HepG2 (cell line): ENCODE measurements at regions not wholly inside any gene's neighbourhood (a gene's known extent, or its start where the extent isn't known, plus 50 kb on each side); places are given as distances from the start of the nearest gene placed in this dataset.

ENCODE experiments used
- HNRNPL ChIP-seq: fragments of 200-400 bp; formaldehyde crosslinking; IDR thresholded peaks from 2 replicates; pipeline ENCODE4 v1.6.1; 2017; ENCODE audit warnings: mild to moderate bottlenecking, low read depth, low read length
- MIER3 ChIP-seq: IDR thresholded peaks from 2 replicates; pipeline ENCODE4 v1.6.1; 2016; ENCODE audit warnings: missing compliant biosample characterization, borderline replicate concordance
- RBAK ChIP-seq: sonication (generic); formaldehyde crosslinking; IDR thresholded peaks from 2 replicates; pipeline ENCODE4 v1.5.1; 2020; ENCODE audit warnings: mild to moderate bottlenecking, missing genetic modification reagents
- TAF15 ChIP-seq: fragments of 200-400 bp; formaldehyde crosslinking; IDR thresholded peaks from one replicate; pipeline ENCODE4 v1.6.1; 2018; ENCODE audit warnings: mild to moderate bottlenecking, low read depth, low read length; ENCODE audit not compliant: poor library complexity, severe bottlenecking
- ZC3H4 ChIP-seq: sonication (generic); formaldehyde crosslinking; IDR thresholded peaks from 2 replicates; pipeline ENCODE4 v1.4.0; 2020; ENCODE audit warnings: missing genetic modification reagents, borderline replicate concordance
- ZFP1 ChIP-seq: IDR thresholded peaks from 2 replicates; pipeline ENCODE4 v1.6.1; 2016
- ZNF274 ChIP-seq: sonication (generic); formaldehyde crosslinking; IDR thresholded peaks from 2 replicates; pipeline ENCODE4 v1.5.1; 2020; ENCODE audit warnings: mild to moderate bottlenecking, missing genetic modification reagents
- ZNF451 ChIP-seq: sonication (generic); formaldehyde crosslinking; IDR thresholded peaks from 2 replicates; pipeline ENCODE4 v1.5.0; 2020; ENCODE audit warnings: mild to moderate bottlenecking, missing genetic modification reagents
- TF ChIP-seq, protein P1 (sequence below): sonication (generic); formaldehyde crosslinking; IDR thresholded peaks from one replicate; pipeline ENCODE4 v1.5.1; 2020; ENCODE audit warnings: mild to moderate bottlenecking, missing genetic modification reagents; ENCODE audit errors: not compliant biosample characterization
- TF ChIP-seq, protein P2 (sequence below): sonication (generic); formaldehyde crosslinking; IDR thresholded peaks from 2 replicates; pipeline ENCODE4 v1.4.0; 2020; ENCODE audit warnings: missing genetic modification reagents
- TF ChIP-seq, protein P3 (sequence below): sonication (generic); formaldehyde crosslinking; IDR thresholded peaks from 2 replicates; pipeline ENCODE4 v1.4.0; 2020; ENCODE audit warnings: mild to moderate bottlenecking, missing genetic modification reagents
- TF ChIP-seq, protein P4 (sequence below): sonication (generic); formaldehyde crosslinking; IDR thresholded peaks from 2 replicates; pipeline ENCODE4 v1.4.0; 2020; ENCODE audit warnings: missing genetic modification reagents

DNA sequence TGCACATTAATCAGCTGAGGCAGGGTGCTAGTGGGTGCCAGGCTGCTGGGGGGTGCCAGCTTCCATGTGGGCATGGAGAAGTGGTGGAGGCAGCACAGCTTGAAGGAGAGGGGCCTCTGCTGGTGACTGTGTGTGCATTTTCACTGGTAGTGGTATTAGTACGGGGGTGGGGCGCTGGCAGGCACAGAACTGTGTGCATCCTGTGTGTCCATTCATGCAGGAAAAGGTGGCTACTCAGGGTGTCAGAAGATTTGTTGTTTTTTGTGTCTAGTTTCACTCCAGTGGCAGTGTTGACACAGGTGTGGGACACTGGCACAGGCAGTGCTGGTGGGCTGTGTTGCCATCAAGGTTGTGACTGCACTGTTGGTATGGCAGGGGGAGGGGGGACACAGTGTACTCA, 1303.6 kb downstream of the FAM133A start:
- TF ChIP-seq, protein P1, sequence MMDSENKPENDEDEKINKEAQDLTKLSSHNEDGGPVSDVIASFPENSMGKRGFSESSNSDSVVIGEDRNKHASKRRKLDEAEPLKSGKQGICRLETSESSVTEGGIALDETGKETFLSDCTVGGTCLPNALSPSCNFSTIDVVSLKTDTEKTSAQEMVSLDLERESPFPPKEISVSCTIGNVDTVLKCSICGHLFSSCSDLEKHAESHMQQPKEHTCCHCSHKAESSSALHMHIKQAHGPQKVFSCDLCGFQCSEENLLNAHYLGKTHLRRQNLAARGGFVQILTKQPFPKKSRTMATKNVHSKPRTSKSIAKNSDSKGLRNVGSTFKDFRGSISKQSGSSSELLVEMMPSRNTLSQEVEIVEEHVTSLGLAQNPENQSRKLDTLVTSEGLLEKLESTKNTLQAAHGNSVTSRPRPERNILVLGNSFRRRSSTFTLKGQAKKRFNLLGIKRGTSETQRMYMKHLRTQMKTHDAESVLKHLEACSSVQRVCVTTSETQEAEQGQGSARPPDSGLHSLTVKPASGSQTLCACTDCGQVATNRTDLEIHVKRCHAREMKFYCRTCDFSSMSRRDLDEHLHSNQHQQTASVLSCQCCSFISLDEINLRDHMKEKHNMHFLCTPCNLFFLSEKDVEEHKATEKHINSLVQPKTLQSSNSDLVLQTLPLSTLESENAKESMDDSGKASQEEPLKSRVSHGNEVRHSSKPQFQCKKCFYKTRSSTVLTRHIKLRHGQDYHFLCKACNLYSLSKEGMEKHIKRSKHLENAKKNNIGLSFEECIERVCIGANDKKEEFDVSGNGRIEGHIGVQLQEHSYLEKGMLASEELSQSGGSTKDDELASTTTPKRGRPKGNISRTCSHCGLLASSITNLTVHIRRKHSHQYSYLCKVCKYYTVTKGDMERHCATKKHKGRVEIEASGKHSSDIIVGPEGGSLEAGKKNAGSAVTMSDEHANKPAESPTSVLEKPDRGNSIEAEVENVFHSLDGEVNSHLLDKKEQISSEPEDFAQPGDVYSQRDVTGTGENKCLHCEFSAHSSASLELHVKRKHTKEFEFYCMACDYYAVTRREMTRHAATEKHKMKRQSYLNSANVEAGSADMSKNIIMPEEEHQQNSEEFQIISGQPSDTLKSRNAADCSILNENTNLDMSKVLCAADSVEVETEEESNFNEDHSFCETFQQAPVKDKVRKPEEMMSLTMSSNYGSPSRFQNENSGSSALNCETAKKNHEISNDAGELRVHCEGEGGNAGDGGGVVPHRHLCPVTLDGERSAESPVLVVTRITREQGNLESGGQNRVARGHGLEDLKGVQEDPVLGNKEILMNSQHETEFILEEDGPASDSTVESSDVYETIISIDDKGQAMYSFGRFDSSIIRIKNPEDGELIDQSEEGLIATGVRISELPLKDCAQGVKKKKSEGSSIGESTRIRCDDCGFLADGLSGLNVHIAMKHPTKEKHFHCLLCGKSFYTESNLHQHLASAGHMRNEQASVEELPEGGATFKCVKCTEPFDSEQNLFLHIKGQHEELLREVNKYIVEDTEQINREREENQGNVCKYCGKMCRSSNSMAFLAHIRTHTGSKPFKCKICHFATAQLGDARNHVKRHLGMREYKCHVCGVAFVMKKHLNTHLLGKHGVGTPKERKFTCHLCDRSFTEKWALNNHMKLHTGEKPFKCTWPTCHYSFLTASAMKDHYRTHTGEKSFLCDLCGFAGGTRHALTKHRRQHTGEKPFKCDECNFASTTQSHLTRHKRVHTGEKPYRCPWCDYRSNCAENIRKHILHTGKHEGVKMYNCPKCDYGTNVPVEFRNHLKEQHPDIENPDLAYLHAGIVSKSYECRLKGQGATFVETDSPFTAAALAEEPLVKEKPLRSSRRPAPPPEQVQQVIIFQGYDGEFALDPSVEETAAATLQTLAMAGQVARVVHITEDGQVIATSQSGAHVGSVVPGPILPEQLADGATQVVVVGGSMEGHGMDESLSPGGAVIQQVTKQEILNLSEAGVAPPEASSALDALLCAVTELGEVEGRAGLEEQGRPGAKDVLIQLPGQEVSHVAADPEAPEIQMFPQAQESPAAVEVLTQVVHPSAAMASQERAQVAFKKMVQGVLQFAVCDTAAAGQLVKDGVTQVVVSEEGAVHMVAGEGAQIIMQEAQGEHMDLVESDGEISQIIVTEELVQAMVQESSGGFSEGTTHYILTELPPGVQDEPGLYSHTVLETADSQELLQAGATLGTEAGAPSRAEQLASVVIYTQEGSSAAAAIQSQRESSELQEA (CRISPR knock-in tag) = no peak
- no peak for TF ChIP-seq ZFP1 (CRISPR knock-in tag)
- no peak for TF ChIP-seq ZNF274 (CRISPR knock-in tag)
- TF ChIP-seq, protein P2, sequence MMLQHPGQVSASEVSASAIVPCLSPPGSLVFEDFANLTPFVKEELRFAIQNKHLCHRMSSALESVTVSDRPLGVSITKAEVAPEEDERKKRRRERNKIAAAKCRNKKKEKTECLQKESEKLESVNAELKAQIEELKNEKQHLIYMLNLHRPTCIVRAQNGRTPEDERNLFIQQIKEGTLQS (CRISPR knock-in tag) = no peak
- no peak for TF ChIP-seq MIER3 (CRISPR knock-in tag)
- no peak for TF ChIP-seq ZC3H4
- TF ChIP-seq, protein P3, sequence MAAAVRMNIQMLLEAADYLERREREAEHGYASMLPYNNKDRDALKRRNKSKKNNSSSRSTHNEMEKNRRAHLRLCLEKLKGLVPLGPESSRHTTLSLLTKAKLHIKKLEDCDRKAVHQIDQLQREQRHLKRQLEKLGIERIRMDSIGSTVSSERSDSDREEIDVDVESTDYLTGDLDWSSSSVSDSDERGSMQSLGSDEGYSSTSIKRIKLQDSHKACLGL (CRISPR knock-in tag) = no peak
- no peak for TF ChIP-seq RBAK
- TF ChIP-seq, protein P4, sequence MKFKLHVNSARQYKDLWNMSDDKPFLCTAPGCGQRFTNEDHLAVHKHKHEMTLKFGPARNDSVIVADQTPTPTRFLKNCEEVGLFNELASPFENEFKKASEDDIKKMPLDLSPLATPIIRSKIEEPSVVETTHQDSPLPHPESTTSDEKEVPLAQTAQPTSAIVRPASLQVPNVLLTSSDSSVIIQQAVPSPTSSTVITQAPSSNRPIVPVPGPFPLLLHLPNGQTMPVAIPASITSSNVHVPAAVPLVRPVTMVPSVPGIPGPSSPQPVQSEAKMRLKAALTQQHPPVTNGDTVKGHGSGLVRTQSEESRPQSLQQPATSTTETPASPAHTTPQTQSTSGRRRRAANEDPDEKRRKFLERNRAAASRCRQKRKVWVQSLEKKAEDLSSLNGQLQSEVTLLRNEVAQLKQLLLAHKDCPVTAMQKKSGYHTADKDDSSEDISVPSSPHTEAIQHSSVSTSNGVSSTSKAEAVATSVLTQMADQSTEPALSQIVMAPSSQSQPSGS (CRISPR knock-in tag) = no peak
- no peak for TF ChIP-seq HNRNPL
- TF ChIP-seq ZNF451 (CRISPR knock-in tag) = no peak
- TF ChIP-seq TAF15 = no peak
